ENCODE measurements at regions not wholly inside any gene's neighbourhood (a gene's known extent, or its start where the extent isn't known, plus 50 kb on each side); places are given as distances from the start of the nearest gene placed in this dataset.

GRCh38 chr18:56065086-56065485, 477.1 kb upstream of the TCF4 start:
- TF ChIP-seq, protein P1, sequence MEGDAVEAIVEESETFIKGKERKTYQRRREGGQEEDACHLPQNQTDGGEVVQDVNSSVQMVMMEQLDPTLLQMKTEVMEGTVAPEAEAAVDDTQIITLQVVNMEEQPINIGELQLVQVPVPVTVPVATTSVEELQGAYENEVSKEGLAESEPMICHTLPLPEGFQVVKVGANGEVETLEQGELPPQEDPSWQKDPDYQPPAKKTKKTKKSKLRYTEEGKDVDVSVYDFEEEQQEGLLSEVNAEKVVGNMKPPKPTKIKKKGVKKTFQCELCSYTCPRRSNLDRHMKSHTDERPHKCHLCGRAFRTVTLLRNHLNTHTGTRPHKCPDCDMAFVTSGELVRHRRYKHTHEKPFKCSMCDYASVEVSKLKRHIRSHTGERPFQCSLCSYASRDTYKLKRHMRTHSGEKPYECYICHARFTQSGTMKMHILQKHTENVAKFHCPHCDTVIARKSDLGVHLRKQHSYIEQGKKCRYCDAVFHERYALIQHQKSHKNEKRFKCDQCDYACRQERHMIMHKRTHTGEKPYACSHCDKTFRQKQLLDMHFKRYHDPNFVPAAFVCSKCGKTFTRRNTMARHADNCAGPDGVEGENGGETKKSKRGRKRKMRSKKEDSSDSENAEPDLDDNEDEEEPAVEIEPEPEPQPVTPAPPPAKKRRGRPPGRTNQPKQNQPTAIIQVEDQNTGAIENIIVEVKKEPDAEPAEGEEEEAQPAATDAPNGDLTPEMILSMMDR (IDR thresholded peaks at IDR 0.05), result no peak
- TF ChIP-seq EP300 (IDR thresholded peaks at IDR 0.05), result no peak

Data from gastroesophageal sphincter (tissue), 3 donors.